Islet of Langerhans (tissue), 1 donor: ENCODE measurements at regions not wholly inside any gene's neighbourhood (a gene's known extent, or its start where the extent isn't known, plus 50 kb on each side); places are given as distances from the start of the nearest gene placed in this dataset.

ENCODE experiments used
- FAIRE-seq: peaks from one replicate; lab custom pipeline; 2011; peaks lifted over from hg19 to GRCh38; lab: Jason Lieb, UNC

DNA sequence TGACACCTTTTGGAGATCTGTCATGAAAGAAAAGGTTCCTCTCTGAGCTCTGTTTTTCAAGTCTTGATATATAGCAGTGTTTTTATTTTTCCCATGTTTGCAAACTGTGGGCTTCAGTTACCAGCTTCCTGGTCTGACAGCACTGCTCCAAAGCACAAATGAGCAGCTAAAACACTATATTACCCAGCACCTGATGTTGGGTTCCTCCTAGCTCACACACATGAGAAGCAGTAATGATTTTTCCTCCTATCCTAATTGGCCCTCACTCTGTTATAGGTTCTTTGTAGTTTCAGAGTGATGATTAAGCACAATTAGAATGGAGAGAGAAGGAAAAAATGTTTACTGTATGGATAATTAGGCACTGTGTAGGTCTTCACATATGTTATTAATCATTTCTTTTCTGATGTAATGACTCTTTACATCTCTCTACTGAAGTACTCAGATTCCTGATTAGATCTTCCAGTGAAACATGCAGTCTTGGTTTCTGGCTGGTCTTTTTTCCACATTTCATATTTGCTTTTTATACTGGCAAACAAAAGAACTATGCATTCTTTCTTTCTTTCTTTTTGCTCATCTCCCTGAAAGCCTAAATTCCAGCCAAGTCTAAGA, 939.7 kb downstream of the NSUN3 start:
- FAIRE-seq = no peak

DNA sequence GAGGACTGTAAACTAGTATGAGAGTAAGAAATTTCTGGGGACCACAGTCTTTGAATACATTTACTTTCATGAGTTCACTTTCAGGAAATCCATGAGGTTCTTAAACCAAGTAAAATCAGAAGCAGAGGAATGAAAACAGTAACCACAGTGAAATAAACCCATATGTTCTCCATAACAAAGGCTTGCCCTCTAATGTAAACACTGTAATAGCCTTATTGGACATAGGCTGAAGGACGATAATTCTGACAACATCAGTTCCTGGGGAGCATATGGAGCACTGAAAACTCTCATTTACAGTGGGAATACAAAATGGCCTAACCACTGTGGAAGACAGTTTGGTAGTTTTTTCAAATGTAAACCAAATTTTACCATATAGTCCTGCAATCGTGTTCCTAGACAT, 965.8 kb downstream of the NSUN3 start:
- FAIRE-seq = no peak

DNA sequence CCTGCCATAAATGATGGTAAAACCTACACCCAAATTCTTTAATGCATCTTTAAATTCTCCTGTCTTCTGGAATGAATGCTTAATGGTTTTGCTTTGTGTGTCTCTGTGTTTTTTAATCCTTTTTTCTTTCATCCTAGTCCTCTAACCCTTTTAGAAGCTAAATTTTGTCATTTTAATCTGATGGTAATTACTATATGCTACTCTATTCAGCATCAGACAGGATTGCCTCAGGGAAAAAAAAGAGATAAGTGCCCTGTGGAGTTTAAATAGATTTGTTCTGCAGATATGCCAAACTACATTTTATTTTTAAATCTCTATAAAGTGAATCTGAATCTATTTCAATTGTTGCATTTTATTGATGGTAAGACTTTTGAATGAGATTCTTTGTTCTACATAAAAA, 966.8 kb downstream of the NSUN3 start:
- peak; percentile 33 for FAIRE-seq

DNA sequence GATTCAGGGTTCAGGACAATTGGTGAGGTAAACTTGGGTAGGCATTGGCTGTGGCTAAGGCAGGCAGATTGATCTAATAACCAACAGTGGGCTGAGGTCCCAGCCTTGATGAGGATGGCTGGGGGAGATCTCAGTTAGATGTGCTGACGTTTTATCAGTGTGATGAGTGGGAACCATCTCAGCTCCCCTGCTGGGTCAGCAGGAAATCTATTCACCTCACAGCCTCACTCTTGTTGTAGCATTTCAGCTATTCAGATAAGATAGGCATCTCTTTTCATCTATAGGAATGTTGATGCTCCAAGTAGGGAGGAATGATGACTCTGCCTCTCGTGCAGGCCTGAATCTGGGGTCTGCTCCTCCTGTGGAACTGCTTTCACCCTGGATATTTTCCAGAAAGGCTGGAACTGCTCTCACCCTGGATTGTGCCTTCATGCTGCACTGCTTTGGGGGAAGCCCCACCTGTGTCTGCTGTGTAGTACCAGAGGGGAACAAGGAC, 973.7 kb downstream of the NSUN3 start:
- FAIRE-seq = no peak

DNA sequence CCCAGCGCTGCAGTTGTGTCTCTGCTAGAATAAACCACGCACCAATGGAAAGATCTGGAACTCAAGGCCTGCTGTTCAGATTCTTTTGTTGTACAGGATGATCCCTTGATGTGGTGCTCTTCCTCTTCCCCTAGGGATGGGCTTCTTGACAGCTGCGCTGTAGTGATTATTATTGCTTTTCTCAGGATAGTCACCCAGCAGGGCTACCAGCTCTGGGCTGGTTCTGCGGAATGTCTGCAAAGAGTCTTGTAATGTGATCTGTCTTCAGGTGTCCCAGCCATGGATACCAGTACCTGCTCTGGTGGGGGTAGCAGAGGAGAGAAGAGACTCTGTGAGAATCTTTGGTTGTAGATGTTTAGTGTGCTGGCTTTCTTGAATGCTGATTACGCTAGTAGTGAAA, 974.2 kb downstream of the NSUN3 start:
- FAIRE-seq = no peak

DNA sequence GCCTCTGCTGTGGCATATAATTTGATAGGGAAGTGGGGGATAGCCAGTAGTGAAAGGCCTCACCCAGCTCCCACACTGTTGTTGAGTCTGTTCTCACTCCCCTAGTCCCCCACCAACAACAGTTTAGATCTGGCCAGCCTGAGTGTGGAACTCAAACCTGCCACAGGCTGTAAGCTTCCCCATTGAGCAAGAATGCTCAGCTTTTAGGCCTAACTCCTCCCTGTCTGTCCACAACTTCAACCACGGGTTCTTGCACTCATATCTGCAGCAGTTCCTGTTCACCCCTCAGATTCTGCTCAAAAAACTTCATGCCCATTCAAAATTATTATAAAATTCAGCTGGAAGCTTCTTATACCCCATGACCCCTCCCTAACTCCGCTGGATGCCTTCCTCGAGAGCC, 975.1 kb downstream of the NSUN3 start:
- FAIRE-seq = no peak

DNA sequence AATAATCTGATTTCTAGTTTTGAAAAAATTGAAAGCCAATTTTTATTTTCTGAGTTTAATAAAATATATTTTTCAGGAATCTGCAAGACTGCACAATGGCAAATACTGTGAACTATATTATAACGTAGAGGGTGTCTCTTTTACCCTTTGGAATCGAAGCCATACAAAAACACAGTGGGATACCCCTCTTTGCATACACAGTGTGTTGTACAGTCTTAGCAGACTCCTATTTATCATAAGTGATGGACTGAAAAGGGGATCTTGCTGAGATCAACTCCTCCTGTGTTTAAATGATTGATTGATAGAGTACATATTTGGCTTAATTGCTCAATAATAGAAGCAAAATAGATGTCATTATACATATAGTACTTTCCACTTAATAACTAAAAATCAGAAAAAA, 981.2 kb downstream of the NSUN3 start:
- FAIRE-seq = no peak

DNA sequence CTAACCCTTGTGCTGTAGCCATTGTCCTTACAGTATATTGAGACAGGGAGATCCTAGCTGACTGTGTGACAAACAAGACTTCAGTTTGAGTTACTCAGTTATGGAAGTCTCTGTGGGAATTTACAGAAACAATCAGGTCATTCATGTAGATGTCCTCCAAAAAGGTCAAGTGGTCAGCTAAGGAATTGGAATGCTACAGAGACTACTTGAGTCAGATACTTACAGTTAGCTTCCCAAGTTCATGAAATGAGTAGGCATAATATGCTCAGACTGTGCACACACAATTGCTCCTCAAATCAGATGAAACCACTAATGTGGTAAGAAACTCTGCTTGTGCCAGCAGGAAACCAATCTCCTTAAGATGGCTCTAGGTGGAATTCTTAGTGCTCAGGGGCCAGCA, 985.7 kb downstream of the NSUN3 start:
- FAIRE-seq = no peak

DNA sequence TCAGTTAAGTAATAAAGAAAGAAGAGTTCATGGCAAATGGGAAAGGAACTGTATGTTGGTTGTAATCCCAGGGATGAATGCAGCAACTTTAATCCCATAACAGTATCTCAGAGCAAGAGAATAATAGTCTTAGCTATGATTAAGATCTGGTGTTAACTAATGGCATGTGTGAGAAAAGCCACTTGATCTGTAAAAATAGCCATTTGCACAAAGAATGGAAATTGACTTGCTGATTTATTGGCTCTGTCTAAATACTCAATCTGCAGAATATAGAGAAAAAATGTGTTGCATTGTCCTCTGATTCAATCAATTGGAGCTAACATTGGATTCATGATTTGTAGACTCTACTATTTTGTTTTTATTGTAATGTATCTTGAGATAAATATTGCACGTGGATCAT, 987.0 kb downstream of the NSUN3 start:
- no peak for FAIRE-seq

DNA sequence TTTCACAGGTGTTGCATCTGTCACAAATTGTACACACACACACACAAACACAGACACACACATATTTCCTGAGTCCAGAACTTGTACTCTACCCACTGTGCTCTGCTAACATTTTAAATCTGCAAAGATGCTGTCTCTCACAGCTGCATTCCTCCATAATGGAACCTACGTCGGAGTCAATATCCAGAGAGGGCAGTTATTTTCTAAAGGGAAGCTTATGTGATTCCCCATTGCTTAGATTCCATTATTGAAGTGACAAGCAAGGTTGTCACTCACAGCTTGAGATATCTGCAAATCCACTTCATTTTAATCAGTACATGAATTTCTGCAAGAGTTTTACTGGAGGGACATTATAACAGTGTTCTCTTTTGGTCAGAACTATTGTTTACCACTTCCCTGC, 992.4 kb downstream of the NSUN3 start:
- FAIRE-seq = no peak

DNA sequence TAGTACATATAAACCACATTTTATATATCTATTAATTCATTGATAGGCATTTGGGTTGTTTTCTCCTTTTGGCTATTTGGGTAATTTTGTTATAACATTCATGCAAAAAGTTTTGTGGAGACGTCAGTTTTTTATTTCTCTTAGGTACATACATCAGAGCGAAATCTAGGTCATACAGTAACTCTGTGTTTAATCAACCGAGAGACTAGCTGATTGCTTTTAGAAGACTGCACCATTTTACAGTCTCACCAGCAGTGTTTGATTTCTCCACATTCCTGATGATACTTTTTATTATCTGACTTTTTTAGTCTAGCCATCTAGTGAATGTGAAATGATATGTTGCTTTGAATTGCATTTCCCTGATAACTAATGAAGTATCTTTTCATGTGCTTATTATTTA, 1019.3 kb downstream of the NSUN3 start:
- peak; percentile 78 for FAIRE-seq

DNA sequence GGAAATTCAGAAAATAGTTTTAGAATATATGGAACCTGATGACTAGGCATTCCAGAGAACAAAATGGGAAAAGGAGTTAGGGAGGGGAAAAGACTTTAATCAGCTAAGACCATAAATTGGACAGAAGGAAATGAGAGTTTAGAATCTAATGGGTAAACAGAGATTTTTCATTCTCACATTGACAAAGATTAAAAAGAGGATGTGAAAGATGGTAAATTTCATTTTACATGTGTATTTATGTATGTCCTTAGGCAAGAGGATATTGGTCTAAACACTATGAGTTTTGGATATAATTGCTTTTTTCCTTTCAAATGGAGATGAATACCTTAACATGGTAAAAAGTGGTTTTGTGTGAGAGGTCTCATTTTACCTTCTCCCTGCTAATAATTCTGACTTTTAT, 1021.9 kb downstream of the NSUN3 start:
- no peak for FAIRE-seq

DNA sequence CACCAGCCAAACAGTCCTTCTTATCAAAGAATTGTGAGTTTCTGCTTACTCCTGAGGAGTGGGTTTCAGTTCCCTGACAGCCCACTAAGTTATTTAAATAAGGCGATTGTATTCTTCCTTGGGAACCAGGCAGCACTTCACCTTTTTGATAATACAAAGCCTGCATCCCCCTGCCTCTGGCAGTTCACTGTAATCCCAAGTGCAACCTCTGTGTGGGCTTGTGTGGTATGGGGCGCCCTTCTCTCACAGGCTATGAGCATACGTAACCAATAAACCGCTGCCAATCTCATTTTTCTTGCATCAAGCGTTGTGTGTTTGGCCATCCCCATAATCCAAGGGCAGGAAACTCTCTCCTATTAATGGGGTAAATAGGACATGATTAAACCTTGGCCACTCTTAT, 1025.6 kb downstream of the NSUN3 start:
- no peak for FAIRE-seq

DNA sequence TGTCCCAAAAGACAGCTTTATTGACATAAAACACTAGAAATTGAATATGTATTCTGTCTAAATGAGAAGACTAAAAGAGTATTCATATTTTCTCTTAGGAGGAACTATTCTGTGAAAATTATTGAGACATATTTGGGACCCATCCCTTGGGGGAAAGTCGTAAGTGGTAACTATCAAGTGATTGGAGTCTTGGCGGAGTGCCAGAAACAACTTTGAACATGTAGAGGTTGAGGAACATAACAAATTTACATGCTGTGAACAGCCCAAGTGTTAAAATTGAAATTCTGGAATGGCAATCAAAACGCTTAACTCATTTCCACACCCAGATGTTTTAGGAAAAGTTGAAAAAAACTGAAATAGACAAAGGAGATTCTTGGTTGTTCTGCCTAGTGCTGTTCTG, 1034.6 kb downstream of the NSUN3 start:
- no peak for FAIRE-seq

DNA sequence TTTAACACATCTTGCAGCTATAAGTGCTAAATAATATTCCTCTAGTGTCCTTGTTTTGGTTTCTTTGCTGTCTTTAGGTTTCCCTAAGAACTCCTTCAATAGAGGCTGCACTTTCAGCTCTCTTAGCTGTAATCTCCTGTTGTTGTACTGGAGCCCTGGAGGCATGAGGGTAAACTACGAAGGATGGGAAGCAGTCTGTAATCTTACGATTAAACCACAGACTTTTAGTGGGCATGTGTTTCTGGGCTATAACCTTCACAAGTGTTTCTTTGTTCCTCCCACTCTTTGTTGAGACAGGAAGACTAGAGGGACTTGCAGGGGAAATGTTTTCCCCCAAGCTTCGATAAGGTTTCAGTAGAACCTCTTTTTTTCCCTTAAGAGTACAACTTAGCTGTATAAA, 1058.1 kb downstream of the NSUN3 start:
- FAIRE-seq = no peak

DNA sequence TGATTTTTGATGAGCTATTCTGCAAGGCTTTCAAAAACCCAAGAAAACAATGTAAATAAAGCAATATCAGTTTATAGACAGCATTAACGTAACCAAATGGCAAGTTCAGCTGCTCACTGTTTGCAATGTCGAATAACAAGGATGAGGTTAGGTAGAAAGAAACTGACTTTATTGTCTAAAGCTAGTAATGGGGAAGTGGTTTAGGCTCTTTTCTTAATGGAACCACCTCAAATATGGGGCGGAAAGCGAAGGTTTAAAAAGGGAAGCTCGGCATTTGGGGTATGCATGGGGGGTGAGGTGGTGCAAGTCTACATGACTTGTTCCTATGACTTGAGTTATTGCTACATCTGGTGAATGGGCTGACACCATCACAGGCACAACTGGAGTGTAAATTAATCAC, 1060.2 kb downstream of the NSUN3 start:
- no peak for FAIRE-seq

DNA sequence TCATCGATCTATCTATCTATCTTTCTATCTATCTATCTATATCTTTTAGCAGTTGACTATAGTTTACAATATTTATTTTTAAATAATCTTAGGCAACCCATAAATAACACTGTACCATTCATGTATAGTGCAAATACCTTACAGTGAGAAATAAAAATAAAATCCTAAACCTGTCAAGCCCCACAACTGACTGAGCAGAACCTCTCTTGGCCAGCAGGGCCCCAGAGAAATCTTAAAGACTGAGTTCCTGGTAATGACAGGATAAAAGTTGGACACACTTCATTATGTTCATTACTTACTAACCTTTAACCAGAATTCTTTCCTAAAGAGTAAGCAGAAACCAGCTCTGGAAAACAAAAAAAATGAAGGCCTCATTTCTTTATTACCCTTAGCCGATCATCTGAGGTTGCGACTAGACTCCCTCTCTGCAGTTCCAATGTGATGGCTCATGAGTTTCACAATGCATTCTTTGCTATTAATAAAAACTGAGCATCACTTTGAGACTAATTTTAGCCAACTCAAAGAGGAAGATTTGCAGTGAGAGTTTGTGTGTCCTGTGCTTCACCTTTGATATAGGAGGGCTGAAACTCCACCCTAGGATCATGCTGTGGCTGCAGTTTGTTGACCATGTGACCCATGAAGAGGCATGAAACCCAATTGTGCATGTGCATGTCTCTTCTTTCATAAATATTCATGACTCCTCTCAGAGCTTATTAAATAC, 1072.0 kb downstream of the NSUN3 start:
- no peak for FAIRE-seq

DNA sequence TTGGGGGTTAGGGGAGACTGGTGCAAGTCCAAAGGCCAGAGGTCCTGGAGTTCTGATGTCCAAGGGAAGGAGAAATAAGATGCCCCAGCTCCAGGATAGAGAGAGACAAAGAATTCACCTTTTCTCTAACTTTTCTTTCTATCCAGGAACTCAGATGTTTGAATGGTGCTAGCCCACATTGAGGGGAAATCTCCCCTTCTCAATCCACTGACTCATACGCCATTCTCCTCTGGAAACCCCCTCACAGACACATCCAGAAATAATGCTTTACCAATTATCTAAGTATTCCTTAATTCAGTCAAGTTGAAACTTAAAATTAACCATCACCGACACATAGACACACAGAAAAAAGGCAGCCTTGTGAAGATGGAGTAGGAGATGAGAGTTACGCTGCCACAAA, 1085.2 kb downstream of the NSUN3 start:
- FAIRE-seq = no peak

DNA sequence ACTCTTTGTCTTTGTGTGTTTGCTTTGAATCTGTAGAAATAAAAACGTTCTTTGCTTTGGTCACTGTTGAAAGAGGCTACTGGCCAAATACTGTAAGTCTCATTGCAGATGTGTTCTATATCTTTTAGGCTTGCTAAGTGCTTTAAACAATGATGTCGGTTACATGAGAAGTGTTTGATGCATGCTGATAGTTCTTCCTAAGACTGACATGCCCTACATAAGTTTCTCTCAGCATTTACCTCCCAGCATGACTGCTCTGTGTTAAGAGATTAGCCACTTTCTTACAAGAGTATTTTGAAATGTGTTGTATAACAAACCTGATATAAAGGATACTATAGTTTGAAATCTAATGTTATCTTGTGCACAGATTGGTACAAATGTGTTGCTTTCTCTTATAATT, 1088.7 kb downstream of the NSUN3 start:
- no peak for FAIRE-seq

DNA sequence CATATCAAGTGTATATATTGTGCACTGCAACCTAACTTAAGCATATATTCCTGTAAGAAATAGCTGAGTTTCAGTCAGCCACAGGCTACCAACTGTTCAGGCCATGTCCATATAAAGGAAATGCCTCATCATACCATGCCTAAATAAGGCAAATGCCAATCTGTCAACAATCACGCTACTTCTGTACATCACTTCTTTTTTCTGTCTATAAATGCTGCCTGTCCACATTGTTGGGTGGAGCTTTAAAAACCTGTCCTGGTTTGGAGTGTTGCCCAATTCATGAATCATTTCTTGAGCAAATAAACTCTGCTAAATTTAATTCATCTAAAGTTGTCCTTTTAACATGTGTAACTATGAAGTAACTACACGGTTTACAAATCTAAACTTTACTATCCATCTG, 1091.9 kb downstream of the NSUN3 start:
- no peak for FAIRE-seq

DNA sequence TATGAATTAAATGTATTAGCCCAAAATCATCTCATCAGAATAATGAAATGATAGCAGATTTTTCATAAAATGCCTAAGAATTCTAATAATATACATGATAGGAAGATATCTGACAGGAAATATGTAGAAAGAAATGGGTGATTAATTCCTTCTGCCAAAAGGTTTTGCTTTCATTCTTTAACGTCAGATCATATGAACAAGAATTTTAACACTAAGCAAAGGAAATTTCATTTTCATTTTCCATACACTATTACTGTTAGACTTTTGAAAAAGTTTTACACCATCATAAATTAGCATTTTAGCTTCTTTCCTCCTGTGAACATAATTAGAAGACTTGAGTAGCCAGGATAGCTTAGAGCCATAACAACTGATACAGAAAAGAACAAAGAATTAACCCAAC, 1099.9 kb downstream of the NSUN3 start:
- FAIRE-seq = no peak

DNA sequence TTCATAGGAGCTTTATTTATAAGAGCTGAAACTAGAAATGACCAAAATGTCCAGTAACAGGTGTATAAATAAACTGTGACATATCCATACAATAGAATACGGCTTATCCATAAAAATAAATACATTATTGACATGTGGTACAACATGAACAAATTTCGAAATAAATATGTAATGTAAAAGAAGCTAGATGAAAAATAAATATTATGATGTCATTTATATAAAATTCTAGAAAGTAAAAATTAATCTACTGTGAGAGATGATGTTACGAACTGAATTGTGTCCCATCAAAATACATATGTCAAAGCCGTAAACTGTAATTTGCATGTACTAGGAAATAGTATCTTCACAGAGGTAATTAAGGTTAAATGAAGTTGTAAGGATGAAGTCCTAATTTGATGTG, 1104.9 kb downstream of the NSUN3 start:
- no peak for FAIRE-seq

DNA sequence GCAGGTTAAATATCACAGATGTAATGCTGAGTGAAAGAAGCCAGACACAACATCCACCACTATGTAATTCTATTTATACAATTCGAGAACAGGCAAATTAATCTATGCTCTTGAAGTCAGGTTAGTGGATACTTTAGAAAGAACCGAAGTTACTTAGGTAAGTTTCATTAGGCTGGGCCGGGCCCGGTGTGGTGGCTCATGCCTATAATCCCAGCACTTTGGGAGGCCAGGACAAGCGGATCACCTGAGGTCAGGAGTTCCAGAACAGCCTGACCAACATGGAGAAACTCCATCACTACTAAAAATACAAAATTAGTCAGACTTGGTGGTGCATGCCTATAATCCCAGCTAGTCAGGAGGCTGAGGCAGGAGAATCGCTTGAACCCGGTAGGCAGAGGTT, 1105.7 kb downstream of the NSUN3 start:
- FAIRE-seq = no peak

DNA sequence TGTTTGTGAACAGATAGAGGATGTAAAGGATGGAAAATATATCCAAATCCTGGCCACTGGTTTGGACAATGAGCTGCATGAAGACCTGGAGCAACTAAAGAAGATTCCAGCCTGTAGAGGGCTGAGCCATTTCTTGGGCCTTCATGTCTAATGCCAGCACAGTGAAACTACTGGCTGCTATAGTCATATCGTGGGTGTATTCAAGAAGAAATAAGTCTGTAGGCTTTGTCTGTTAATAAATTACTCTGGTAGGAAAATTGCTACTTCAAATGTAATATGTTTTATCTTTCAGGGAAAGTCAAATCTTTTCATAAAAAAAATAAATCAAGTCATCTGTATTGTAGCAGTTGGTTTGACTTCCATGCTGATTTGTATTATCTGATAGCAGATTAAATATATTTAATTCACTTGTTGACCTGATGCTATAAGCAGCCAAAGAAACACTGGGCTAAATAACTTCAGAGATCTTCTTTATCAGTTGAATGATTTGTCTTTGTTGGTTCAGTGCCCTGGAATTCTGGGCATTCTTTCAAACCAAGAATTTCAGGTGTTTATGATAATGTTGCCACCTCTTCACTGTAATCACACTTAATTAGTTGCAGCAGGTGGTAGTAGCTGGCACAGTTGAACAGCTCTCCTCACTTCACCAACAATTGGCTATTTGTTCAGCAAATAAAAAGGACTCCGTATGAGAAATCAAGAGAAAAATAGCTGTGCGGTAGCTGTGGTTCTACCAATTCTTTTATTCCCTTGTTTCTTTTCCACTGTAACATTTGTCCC, 1109.5 kb downstream of the NSUN3 start:
- no peak for FAIRE-seq
